Smooth muscle cell (in vitro differentiated cells): ENCODE measurements at regions not wholly inside any gene's neighbourhood (a gene's known extent, or its start where the extent isn't known, plus 50 kb on each side); places are given as distances from the start of the nearest gene placed in this dataset.

Experiments used
- DNase-seq: peaks from one replicate; lab custom pipeline; 2025; ENCODE audit not compliant: unreplicated experiment; lab: John Stamatoyannopoulos, UW
- H2AFZ ChIP-seq: fragments of 200-600 bp; sonication (generic); 2 replicates; pipeline ENCODE4 v1.6.0; 2016; ENCODE audit warnings: antibody characterized with exemption, low read depth, mild to moderate bottlenecking
- H3F3A ChIP-seq: fragments of 200-600 bp; sonication (generic); 2 replicates; pipeline ENCODE4 v1.6.0; 2017; ENCODE audit warnings: antibody characterized with exemption, low read depth
- H3K27ac ChIP-seq: fragments of 200-600 bp; sonication (generic); 2 replicates; pipeline ENCODE4 v1.5.1; 2016; ENCODE audit warnings: low read depth, mild to moderate bottlenecking
- H3K27me3 ChIP-seq: fragments of 200-600 bp; sonication (generic); 2 replicates; pipeline ENCODE4 v1.6.1; 2016; ENCODE audit warnings: low read depth, mild to moderate bottlenecking
- H3K36me3 ChIP-seq: fragments of 200-600 bp; sonication (generic); 2 replicates; pipeline ENCODE4 v1.5.1; 2016; ENCODE audit warnings: low read depth
- H3K4me1 ChIP-seq: fragments of 200-600 bp; sonication (generic); 2 replicates; pipeline ENCODE4 v1.5.1; 2016; ENCODE audit warnings: low read depth
- H3K4me2 ChIP-seq: fragments of 200-600 bp; sonication (generic); 2 replicates; pipeline ENCODE4 v1.6.0; 2016; ENCODE audit warnings: mild to moderate bottlenecking
- H3K4me3 ChIP-seq: fragments of 200-600 bp; sonication (generic); 2 replicates; pipeline ENCODE4 v1.5.1; 2016; ENCODE audit warnings: mild to moderate bottlenecking
- H3K79me2 ChIP-seq: fragments of 200-600 bp; sonication (generic); 2 replicates; pipeline ENCODE4 v1.6.0; 2016; ENCODE audit warnings: low read depth, mild to moderate bottlenecking
- H3K9ac ChIP-seq: fragments of 200-600 bp; sonication (generic); 2 replicates; pipeline ENCODE4 v1.6.0; 2016; ENCODE audit warnings: low read depth
- H3K9me3 ChIP-seq: fragments of 200-600 bp; sonication (generic); replicated peaks from 2 replicates; pipeline ENCODE4 v1.5.1; 2016; ENCODE audit warnings: low read depth
- H4K20me1 ChIP-seq: fragments of 200-600 bp; sonication (generic); 2 replicates; pipeline ENCODE4 v1.6.0; 2016; ENCODE audit warnings: low read depth
- WGBS: methylation state at CpG from one replicate; pipeline ENCODE4 v1.1.7; 2016; ENCODE audit warnings: low lambda C conversion rate; 5-methylcytosine and 5-hydroxymethylcytosine counted together
- TF ChIP-seq, protein P1 (sequence below): fragments of 200-600 bp; sonication (generic); IDR thresholded peaks from 2 replicates; pipeline ENCODE4 v1.5.1; 2017; ENCODE audit warnings: borderline replicate concordance, mild to moderate bottlenecking, antibody characterized with exemption; ENCODE audit not compliant: insufficient read depth, poor library complexity, severe bottlenecking

DNA sequence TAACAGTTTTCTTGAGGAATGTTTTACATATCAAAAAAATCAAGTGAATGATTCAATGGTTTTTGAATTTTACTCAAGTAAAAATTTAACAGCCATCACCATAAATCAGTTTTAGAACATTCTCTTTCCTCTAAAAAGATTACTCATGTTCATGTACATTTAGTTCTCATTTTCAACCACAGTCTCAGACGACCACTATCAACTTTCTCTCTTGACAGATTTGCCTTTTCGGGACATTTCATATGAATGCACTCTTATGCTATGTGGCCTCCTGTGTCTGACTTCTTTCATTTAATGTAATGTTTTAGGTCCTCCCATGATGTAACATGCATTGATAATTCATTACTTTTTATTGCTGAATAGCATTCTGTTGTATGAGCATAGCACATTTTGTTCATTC, 309.3 kb upstream of the PLSCR5 start:
- no peak overlapping the region for H3K9ac ChIP-seq
- no peak overlapping the region for H2AFZ ChIP-seq
- WGBS = 89% methylated on average over 2 of the region's 2 CpGs
- no peaks in the 10 kb centered on the region for H3K27me3 ChIP-seq
- no peak for DNase-seq
- H3K9me3 ChIP-seq = no peaks in the 10 kb centered on the region
- no peaks in the 10 kb centered on the region for H3K36me3 ChIP-seq
- H4K20me1 ChIP-seq = no peaks in the 10 kb centered on the region
- TF ChIP-seq, protein P1, sequence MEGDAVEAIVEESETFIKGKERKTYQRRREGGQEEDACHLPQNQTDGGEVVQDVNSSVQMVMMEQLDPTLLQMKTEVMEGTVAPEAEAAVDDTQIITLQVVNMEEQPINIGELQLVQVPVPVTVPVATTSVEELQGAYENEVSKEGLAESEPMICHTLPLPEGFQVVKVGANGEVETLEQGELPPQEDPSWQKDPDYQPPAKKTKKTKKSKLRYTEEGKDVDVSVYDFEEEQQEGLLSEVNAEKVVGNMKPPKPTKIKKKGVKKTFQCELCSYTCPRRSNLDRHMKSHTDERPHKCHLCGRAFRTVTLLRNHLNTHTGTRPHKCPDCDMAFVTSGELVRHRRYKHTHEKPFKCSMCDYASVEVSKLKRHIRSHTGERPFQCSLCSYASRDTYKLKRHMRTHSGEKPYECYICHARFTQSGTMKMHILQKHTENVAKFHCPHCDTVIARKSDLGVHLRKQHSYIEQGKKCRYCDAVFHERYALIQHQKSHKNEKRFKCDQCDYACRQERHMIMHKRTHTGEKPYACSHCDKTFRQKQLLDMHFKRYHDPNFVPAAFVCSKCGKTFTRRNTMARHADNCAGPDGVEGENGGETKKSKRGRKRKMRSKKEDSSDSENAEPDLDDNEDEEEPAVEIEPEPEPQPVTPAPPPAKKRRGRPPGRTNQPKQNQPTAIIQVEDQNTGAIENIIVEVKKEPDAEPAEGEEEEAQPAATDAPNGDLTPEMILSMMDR = no peak
- no peak overlapping the region for H3K4me3 ChIP-seq
- H3K79me2 ChIP-seq = no peaks in the 10 kb centered on the region
- H3K4me1 ChIP-seq = no peaks in the 10 kb centered on the region
- H3K27ac ChIP-seq = no peak overlapping the region
- no peaks in the 10 kb centered on the region for H3F3A ChIP-seq
- H3K4me2 ChIP-seq = no peak overlapping the region

DNA sequence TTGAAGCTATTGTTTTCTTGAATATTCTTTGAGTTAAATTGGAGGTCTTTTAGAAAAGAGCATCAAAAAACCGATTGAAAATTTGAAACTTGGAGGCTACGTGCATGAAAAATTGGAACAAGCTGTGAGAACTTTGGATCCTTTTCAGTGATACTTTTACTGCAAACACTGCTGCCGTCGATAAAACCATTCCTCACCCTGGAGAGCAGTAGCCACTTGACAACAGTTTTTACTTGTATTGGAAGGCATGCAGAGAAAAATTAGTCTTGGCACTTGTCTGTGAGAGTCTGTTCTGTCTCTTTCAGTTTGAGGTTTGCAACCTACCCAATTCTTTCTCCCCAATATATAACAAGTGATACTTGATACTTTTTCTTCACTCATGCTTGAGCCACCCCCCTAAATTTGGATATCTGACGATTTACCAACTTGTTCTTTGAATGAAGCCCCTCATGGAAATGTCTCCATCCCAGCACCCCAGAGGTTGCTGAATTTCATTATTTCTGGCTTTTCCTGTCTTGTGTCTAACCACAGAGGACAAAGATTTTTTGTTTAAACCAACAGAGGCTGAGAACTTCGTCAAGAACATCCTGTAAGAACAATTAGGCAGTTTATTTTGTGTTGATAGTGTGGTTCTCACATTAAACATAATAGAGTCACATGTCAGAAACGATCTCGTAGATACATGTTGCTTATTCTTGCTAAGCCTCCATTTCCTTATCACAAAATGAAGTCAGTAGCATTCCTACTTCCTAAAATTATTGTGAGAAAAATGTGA, 307.3 kb upstream of the PLSCR5 start:
- Histone ChIP-seq H3K27me3 (no peaks in the 10 kb centered on the region), H3K4me2 (no peak overlapping the region), H4K20me1 (no peaks in the 10 kb centered on the region), H3F3A (no peaks in the 10 kb centered on the region), H3K4me1 (no peaks in the 10 kb centered on the region), H3K9ac (no peak overlapping the region), H3K27ac (no peak overlapping the region), H3K4me3 (no peak overlapping the region), H3K36me3 (no peaks in the 10 kb centered on the region), H2AFZ (no peak overlapping the region), H3K79me2 (no peaks in the 10 kb centered on the region), H3K9me3 (no peaks in the 10 kb centered on the region)
- TF ChIP-seq, protein P1 = no peak
- 82% methylated on average over 8 of the region's 8 CpGs for WGBS
- no peak for DNase-seq

GRCh38 chr3:146903927-146904326, 298.8 kb upstream of the PLSCR5 start:
- no peak for DNase-seq
- TF ChIP-seq, protein P1 = no peak
- Histone ChIP-seq H3K9ac (no peak overlapping the region), H3K79me2 (no peaks in the 10 kb centered on the region), H3K4me2 (no peak overlapping the region), H4K20me1 (no peaks in the 10 kb centered on the region), H3K9me3 (no peaks in the 10 kb centered on the region), H3K36me3 (no peaks in the 10 kb centered on the region), H3K4me3 (no peak overlapping the region), H3F3A (no peaks in the 10 kb centered on the region), H3K27ac (no peak overlapping the region), H3K27me3 (peaks cover 12% of the 10 kb centered on the region), H2AFZ (no peak overlapping the region), H3K4me1 (no peaks in the 10 kb centered on the region)
- WGBS = 86% methylated on average over 3 of the region's 3 CpGs

DNA sequence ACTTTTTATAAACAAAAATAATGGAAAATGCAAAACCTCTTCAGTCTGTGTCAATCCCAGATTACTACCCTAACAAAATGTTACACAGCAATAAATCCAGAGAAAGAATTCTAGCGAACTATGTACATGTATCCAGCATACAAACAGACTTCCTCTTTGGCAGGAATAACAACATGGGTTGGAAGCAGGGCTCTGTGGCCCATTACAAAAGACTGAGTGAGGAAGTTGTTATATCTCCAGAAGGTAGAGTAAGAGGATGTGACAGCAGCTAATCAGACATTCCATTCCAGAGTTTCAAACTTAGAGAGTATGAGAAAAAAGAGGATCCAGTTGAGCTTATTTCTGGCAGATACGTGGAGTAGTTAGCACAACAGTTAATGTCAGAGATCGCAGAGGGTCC, 294.0 kb upstream of the PLSCR5 start:
- Histone ChIP-seq H3K9me3 (no peaks in the 10 kb centered on the region), H3K79me2 (no peaks in the 10 kb centered on the region), H2AFZ (no peak overlapping the region), H3K9ac (no peak overlapping the region), H3K4me1 (no peaks in the 10 kb centered on the region), H3K4me2 (no peak overlapping the region), H3K27me3 (peaks cover 5% of the 10 kb centered on the region), H3F3A (no peaks in the 10 kb centered on the region), H3K36me3 (no peaks in the 10 kb centered on the region), H4K20me1 (no peaks in the 10 kb centered on the region), H3K4me3 (no peak overlapping the region), H3K27ac (no peak overlapping the region)
- DNase-seq = no peak
- TF ChIP-seq, protein P1 = no peak
- WGBS = 96% methylated on average over 3 of the region's 3 CpGs
